GM23338 (cell line): ENCODE measurements at regions not wholly inside any gene's neighbourhood (a gene's known extent, or its start where the extent isn't known, plus 50 kb on each side); places are given as distances from the start of the nearest gene placed in this dataset.

Experiments used
- ATAC-seq: fragments of 200-7000 bp; cut with Tn5 transposase; 3 replicates; pipeline ENCODE4 v1.9.1; 2020
- DNase-seq: peaks from one replicate; pipeline ENCODE4 v3.0.0-alpha.2; 2015; ENCODE audit warnings: low spot score
- H2AFZ ChIP-seq: fragments of 200-600 bp; sonication (generic); 2 replicates; pipeline ENCODE4 v1.8.0; 2016; ENCODE audit warnings: antibody characterized with exemption, mild to moderate bottlenecking, moderate library complexity
- H3F3A ChIP-seq: fragments of 200-600 bp; sonication (generic); replicated peaks from 2 replicates; pipeline ENCODE4 v1.8.0; 2017; ENCODE audit warnings: antibody characterized with exemption, mixed run types, low read depth
- H3K27ac ChIP-seq: fragments of 200-600 bp; sonication (generic); 2 replicates; pipeline ENCODE4 v1.6.1; 2016; ENCODE audit warnings: low read depth
- H3K27me3 ChIP-seq: fragments of 200-600 bp; sonication (generic); 2 replicates; pipeline ENCODE4 v1.8.0; 2016; ENCODE audit warnings: mild to moderate bottlenecking, mixed run types, moderate library complexity; ENCODE audit not compliant: insufficient read depth
- H3K36me3 ChIP-seq: fragments of 200-600 bp; sonication (generic); 2 replicates; pipeline ENCODE4 v1.8.0; 2016; ENCODE audit warnings: mild to moderate bottlenecking; ENCODE audit not compliant: insufficient read depth
- H3K4me1 ChIP-seq: fragments of 200-600 bp; sonication (generic); 2 replicates; pipeline ENCODE4 v1.8.0; 2016; ENCODE audit warnings: mild to moderate bottlenecking, moderate library complexity; ENCODE audit not compliant: insufficient read depth
- H3K4me2 ChIP-seq: fragments of 200-600 bp; sonication (generic); 2 replicates; pipeline ENCODE4 v1.7.1; 2017; ENCODE audit warnings: mixed run types
- H3K4me3 ChIP-seq: fragments of 200-600 bp; sonication (generic); 2 replicates; pipeline ENCODE4 v1.6.1; 2016; ENCODE audit warnings: mixed run types
- H3K79me2 ChIP-seq: fragments of 200-600 bp; sonication (generic); replicated peaks from 2 replicates; pipeline ENCODE4 v1.8.0; 2017; ENCODE audit warnings: mild to moderate bottlenecking; ENCODE audit not compliant: insufficient read depth
- H3K9me2 ChIP-seq: fragments of 200-600 bp; sonication (generic); 2 replicates; pipeline ENCODE4 v1.8.0; 2017; ENCODE audit not compliant: insufficient read depth
- H4K20me1 ChIP-seq: fragments of 200-600 bp; sonication (generic); replicated peaks from 2 replicates; pipeline ENCODE4 v1.8.0; 2017; ENCODE audit warnings: mild to moderate bottlenecking; ENCODE audit not compliant: insufficient read depth
- H3K27ac Mint-ChIP-seq: 2 replicates; pipeline ENCODE4 v1.8.0; 2020; ENCODE audit warnings: inconsistent platforms, mild to moderate bottlenecking, moderate library complexity, mixed read lengths
- H3K27me3 Mint-ChIP-seq: 3 replicates; pipeline ENCODE4 v1.8.0; 2022; ENCODE audit warnings: low read depth, mild to moderate bottlenecking, moderate library complexity, mixed read lengths, inconsistent platforms; ENCODE audit not compliant: insufficient read depth, poor library complexity
- H3K36me3 Mint-ChIP-seq: 3 replicates; pipeline ENCODE4 v1.8.0; 2021; ENCODE audit warnings: low read depth, mild to moderate bottlenecking, inconsistent platforms, moderate library complexity, mixed read lengths
- H3K4me1 Mint-ChIP-seq: 3 replicates; pipeline ENCODE4 v1.8.0; 2020; ENCODE audit warnings: mild to moderate bottlenecking, inconsistent platforms, mixed read lengths
- H3K4me3 Mint-ChIP-seq: 3 replicates; pipeline ENCODE4 v1.8.0; 2021; ENCODE audit warnings: moderate library complexity, mild to moderate bottlenecking, inconsistent platforms, mixed read lengths
- H3K9me3 Mint-ChIP-seq: 3 replicates; pipeline ENCODE4 v1.8.0; 2020; ENCODE audit warnings: moderate library complexity, mild to moderate bottlenecking, inconsistent platforms, mixed read lengths
- CREB1 ChIP-seq: fragments of 250-450 bp; sonication (Bioruptor Pico); IDR thresholded peaks from 2 replicates; pipeline ENCODE4 v1.5.0; 2020; ENCODE audit warnings: low read depth, mild to moderate bottlenecking, moderate library complexity
- CTCF ChIP-seq, 2 experiments: fragments of 200-600 bp in 1 of 2; sonication (generic) in 1 of 2; conservative IDR thresholded peaks; 2 replicates each; pipeline versions ENCODE4 v1.5.1 to v1.6.1; 2016 to 2017; ENCODE audit warnings: antibody characterized with exemption in 2 of 2, low read depth in 2 of 2, mild to moderate bottlenecking in 2 of 2, moderate library complexity in 1 of 2
- EZH2phosphoT487 ChIP-seq: fragments of 200-600 bp; sonication (generic); IDR thresholded peaks from one replicate; pipeline ENCODE4 v1.8.1; 2018; ENCODE audit warnings: antibody characterized with exemption; ENCODE audit not compliant: unreplicated experiment
- JUNB ChIP-seq: IDR thresholded peaks from one replicate; pipeline ENCODE4 v1.6.1; 2016; ENCODE audit warnings: antibody characterized with exemption; ENCODE audit not compliant: unreplicated experiment
- NANOG ChIP-seq: IDR thresholded peaks from 2 replicates; pipeline ENCODE4 v1.6.1; 2016; ENCODE audit warnings: antibody characterized with exemption, borderline replicate concordance
- POLR2AphosphoS5 ChIP-seq: IDR thresholded peaks from 2 replicates; pipeline ENCODE4 v1.6.1; 2016; ENCODE audit warnings: antibody characterized with exemption, low read depth
- REST ChIP-seq: IDR thresholded peaks from one replicate; pipeline ENCODE4 v1.6.1; 2018; ENCODE audit warnings: antibody characterized with exemption; ENCODE audit not compliant: unreplicated experiment
- STAT1 ChIP-seq: IDR thresholded peaks from one replicate; pipeline ENCODE4 v1.6.1; 2016; ENCODE audit warnings: antibody characterized with exemption; ENCODE audit not compliant: unreplicated experiment
- ZNF114 ChIP-seq: fragments of 250-450 bp; sonication (Bioruptor Pico); IDR thresholded peaks from 2 replicates; pipeline ENCODE4 v1.5.0; 2020; ENCODE audit warnings: mild to moderate bottlenecking, moderate library complexity
- ZNF331 ChIP-seq: fragments of 250-450 bp; sonication (Bioruptor Pico); IDR thresholded peaks from 2 replicates; pipeline ENCODE4 v1.5.0; 2020; ENCODE audit warnings: low read depth, mild to moderate bottlenecking, moderate library complexity
- ZNF462 ChIP-seq: fragments of 250-450 bp; sonication (Bioruptor Pico); IDR thresholded peaks from 2 replicates; pipeline ENCODE4 v1.5.0; 2020; ENCODE audit warnings: mild to moderate bottlenecking, moderate library complexity
- TF ChIP-seq, protein P1 (sequence below): IDR thresholded peaks from 2 replicates; pipeline ENCODE4 v1.6.1; 2016; ENCODE audit warnings: antibody characterized with exemption

DNA sequence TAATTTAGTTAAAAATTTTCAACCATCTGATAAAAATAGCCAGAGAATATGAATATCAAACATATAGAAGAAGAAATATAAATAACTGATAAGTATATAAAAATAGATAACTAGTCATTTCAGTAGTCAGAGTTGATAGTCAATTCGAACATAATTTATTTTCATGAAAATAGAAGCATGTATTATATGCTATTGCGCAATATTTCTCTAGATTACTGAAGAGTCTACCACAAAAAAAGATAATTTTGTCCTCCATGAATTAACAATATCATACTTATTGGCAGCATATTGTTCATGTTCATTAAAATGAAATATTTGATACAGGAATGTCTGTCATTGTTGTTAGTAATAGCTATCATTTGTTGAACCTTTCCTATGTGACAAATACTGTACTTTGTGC lies 376.2 kb upstream of the TOM1L1 start:
- Histone ChIP-seq H3K27ac (no peak overlapping the region), H3K4me3 (no peak overlapping the region), H3K4me1 (no peaks in the 10 kb centered on the region), H3F3A (no peaks in the 10 kb centered on the region), H3K4me2 (no peak overlapping the region), H3K9me2 (no peaks in the 10 kb centered on the region; the same call in 1 of the 2 replicates), H4K20me1 (no peaks in the 10 kb centered on the region), H3K27me3 (no peaks in the 10 kb centered on the region), H3K36me3 (no peaks in the 10 kb centered on the region), H2AFZ (no peak overlapping the region), H3K79me2 (no peaks in the 10 kb centered on the region)
- H3K27ac Mint-ChIP-seq = no peak overlapping the region
- TF ChIP-seq JUNB (no peak), EZH2phosphoT487 (no peak), ZNF462 (no peak), CREB1 (CRISPR knock-in tag) (no peak), ZNF114 (CRISPR knock-in tag) (no peak), POLR2AphosphoS5 (no peak), REST (no peak), NANOG (no peak), STAT1 (no peak), ZNF331 (CRISPR knock-in tag) (no peak), CTCF (conservative IDR thresholded peaks at IDR 0.05; ENCODE audit: low read depth in 2 of 2) (no peak)
- TF ChIP-seq, protein P1, sequence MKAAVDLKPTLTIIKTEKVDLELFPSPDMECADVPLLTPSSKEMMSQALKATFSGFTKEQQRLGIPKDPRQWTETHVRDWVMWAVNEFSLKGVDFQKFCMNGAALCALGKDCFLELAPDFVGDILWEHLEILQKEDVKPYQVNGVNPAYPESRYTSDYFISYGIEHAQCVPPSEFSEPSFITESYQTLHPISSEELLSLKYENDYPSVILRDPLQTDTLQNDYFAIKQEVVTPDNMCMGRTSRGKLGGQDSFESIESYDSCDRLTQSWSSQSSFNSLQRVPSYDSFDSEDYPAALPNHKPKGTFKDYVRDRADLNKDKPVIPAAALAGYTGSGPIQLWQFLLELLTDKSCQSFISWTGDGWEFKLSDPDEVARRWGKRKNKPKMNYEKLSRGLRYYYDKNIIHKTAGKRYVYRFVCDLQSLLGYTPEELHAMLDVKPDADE = no peak
- no peaks in the 10 kb centered on the region for H3K9me3 Mint-ChIP-seq
- 0 out of 3 replicates have a peak, but pooled peaks cover under 1% of the 10 kb centered on the region for H3K36me3 Mint-ChIP-seq
- ATAC-seq = no peak
- DNase-seq = no peak
- H3K4me3 Mint-ChIP-seq = no peak overlapping the region
- no peaks in the 10 kb centered on the region for H3K27me3 Mint-ChIP-seq
- no peaks in the 10 kb centered on the region for H3K4me1 Mint-ChIP-seq
